K562 (cell line): ENCODE measurements at regions not wholly inside any gene's neighbourhood (a gene's known extent, or its start where the extent isn't known, plus 50 kb on each side); places are given as distances from the start of the nearest gene placed in this dataset.

Source experiments
- ATAC-seq: fragments of 200-7000 bp; cut with Tn5 transposase; 3 replicates; pipeline ENCODE4 v1.9.1; 2020; ENCODE audit warnings: moderate library complexity
- BruUV-seq: library from RNA; stranded (reverse); fragments of 400-500 nt; replicated peaks from 2 replicates; lab custom pipeline; 2021; lab: Mats Ljungman, UMichigan
- CTCF ChIA-PET: fragments of 300-600 bp; formaldehyde crosslinking; extraction: SDS; loops from one replicate; lab custom pipeline; 2021; ENCODE audit warnings: low intra/inter-chr PET ratio; lab: Yijun Ruan, JAX
- POLR2A ChIA-PET: fragments of 300-600, 350-650 bp; sonication (Branson Sonifier 250); formaldehyde crosslinking; extraction: SDS; loops from one replicate; lab custom pipeline; 2021; ENCODE audit warnings: antibody characterized with exemption, inconsistent platforms; lab: Yijun Ruan, JAX
- DNase-seq, 4 experiments: peaks; one replicate each; pipeline versions ENCODE4 v3.0.0 to v3.0.0-alpha.2; 2011 to 2018; ENCODE audit warnings: low spot score in 3 of 4, mixed read lengths in 3 of 4; ENCODE audit errors: extremely low read depth in 1 of 4
- FAIRE-seq: peaks from 2 replicates; lab custom pipeline; 2011; peaks lifted over from hg19 to GRCh38; lab: Jason Lieb, UNC
- H2AFZ ChIP-seq: 2 replicates; pipeline ENCODE4 v1.6.0; 2011; ENCODE audit warnings: low read depth, low read length, control low read depth, inconsistent platforms
- H3K27ac ChIP-seq: fragments of 200-600 bp; 3 replicates; pipeline ENCODE4 v1.8.0; 2011; ENCODE audit warnings: low read depth, mild to moderate bottlenecking, control low read depth, inconsistent platforms, low read length, moderate library complexity, mixed read lengths; ENCODE audit errors: extremely low read depth
- H3K27me3 ChIP-seq, 2 experiments: fragments of 300-600 bp in 1 of 2; 2 replicates in 1 of 2; 3 replicates in 1 of 2; pipeline versions ENCODE4 v1.6.0 to v1.8.0; 2011; ENCODE audit warnings: inconsistent platforms in 2 of 2, low read length in 2 of 2, mild to moderate bottlenecking in 1 of 2, mixed read lengths in 1 of 2, moderate library complexity in 1 of 2; ENCODE audit not compliant: control insufficient read depth in 2 of 2, insufficient read depth in 2 of 2
- H3K36me3 ChIP-seq: fragments of 300-600 bp; 3 replicates; pipeline ENCODE4 v1.8.0; 2011; ENCODE audit warnings: mild to moderate bottlenecking, low read length, inconsistent platforms; ENCODE audit not compliant: control insufficient read depth, insufficient read depth
- H3K4me1 ChIP-seq, 2 experiments: fragments of 200-600 bp in 1 of 2; replicated peaks in 1 of 2; 2 replicates in 1 of 2; 3 replicates in 1 of 2; pipeline versions ENCODE4 v1.5.1 to v1.8.0; 2011; ENCODE audit warnings: inconsistent platforms in 2 of 2, low read length in 2 of 2, mild to moderate bottlenecking in 1 of 2, mixed read lengths in 1 of 2, moderate library complexity in 1 of 2; ENCODE audit not compliant: control insufficient read depth in 2 of 2, insufficient read depth in 2 of 2
- H3K4me2 ChIP-seq: 2 replicates; pipeline ENCODE4 v1.6.1; 2011; ENCODE audit warnings: low read length, control low read depth, inconsistent platforms, mixed read lengths; ENCODE audit not compliant: insufficient read depth
- H3K4me3 ChIP-seq: fragments of 200-600 bp; sonication (generic), shearing (Covaris generic); 2 replicates; pipeline ENCODE4 v1.5.1; 2016; ENCODE audit warnings: control low read depth, inconsistent platforms
- H3K79me2 ChIP-seq: fragments of 200-600 bp; 3 replicates; pipeline ENCODE4 v1.8.0; 2011; ENCODE audit warnings: low read length, inconsistent platforms; ENCODE audit not compliant: control insufficient read depth, insufficient read depth
- H3K9ac ChIP-seq, 2 experiments: 2 replicates each; pipeline versions ENCODE4 v1.6.0 to v1.6.1; 2011; ENCODE audit warnings: low read depth in 2 of 2, low read length in 2 of 2, control low read depth in 1 of 2, inconsistent platforms in 1 of 2, mild to moderate bottlenecking in 1 of 2, mixed read lengths in 1 of 2; ENCODE audit not compliant: insufficient read depth in 1 of 2
- H3K9me1 ChIP-seq: one replicate; pipeline ENCODE4 v1.6.0; 2011; ENCODE audit warnings: inconsistent platforms, mild to moderate bottlenecking, low read length, moderate library complexity; ENCODE audit not compliant: control insufficient read depth, insufficient read depth
- H3K9me3 ChIP-seq: replicated peaks from 2 replicates; pipeline ENCODE4 v1.5.1; 2011; ENCODE audit warnings: low read depth, low read length, inconsistent platforms; ENCODE audit not compliant: control insufficient read depth, insufficient read depth
- H4K20me1 ChIP-seq: replicated peaks from 2 replicates; pipeline ENCODE4 v1.6.1; 2011; ENCODE audit warnings: low read length, inconsistent platforms, mixed read lengths; ENCODE audit not compliant: control insufficient read depth, insufficient read depth
- DLX4 ChIP-seq: fragments of 250-450 bp; sonication (Bioruptor Pico); IDR thresholded peaks from 2 replicates; pipeline ENCODE4 v1.6.1; 2021; ENCODE audit warnings: mild to moderate bottlenecking
- HES1 ChIP-seq: fragments of 450-650 bp; IDR thresholded peaks from 2 replicates; pipeline ENCODE4 v1.6.1; 2016; ENCODE audit warnings: low read depth, mild to moderate bottlenecking, moderate library complexity
- NELFE ChIP-seq: IDR thresholded peaks from 2 replicates; pipeline ENCODE4 v1.6.1; 2011; ENCODE audit warnings: mild to moderate bottlenecking; ENCODE audit not compliant: insufficient read depth, insufficient read length
- NFE2 ChIP-seq: IDR thresholded peaks from 2 replicates; pipeline ENCODE4 v1.6.1; 2014; ENCODE audit warnings: antibody characterized with exemption, low read depth
- PURB ChIP-seq: sonication (generic); formaldehyde crosslinking; IDR thresholded peaks from 2 replicates; pipeline ENCODE4 v1.9.0; 2021; ENCODE audit warnings: low read depth, mild to moderate bottlenecking, missing genetic modification reagents
- SOX6 ChIP-seq: fragments of 450-650 bp; IDR thresholded peaks from 2 replicates; pipeline ENCODE4 v1.6.1; 2014; ENCODE audit warnings: mild to moderate bottlenecking
- THRA ChIP-seq: fragments of 450-650 bp; IDR thresholded peaks from 2 replicates; pipeline ENCODE4 v1.6.1; 2017; ENCODE audit warnings: mild to moderate bottlenecking, moderate library complexity
- VEZF1 ChIP-seq: fragments of 200-800 bp; sonication (Bioruptor generic); IDR thresholded peaks from 2 replicates; pipeline ENCODE4 v1.6.1; 2017; ENCODE audit warnings: missing genetic modification characterization, missing compliant biosample characterization
- ZBTB49 ChIP-seq: sonication (generic); formaldehyde crosslinking; IDR thresholded peaks from 2 replicates; pipeline ENCODE4 v1.8.0; 2022; ENCODE audit warnings: missing genetic modification reagents, mild to moderate bottlenecking, borderline replicate concordance
- ZFX ChIP-seq: sonication (generic); formaldehyde crosslinking; IDR thresholded peaks from 2 replicates; pipeline ENCODE4 v1.8.0; 2022; ENCODE audit warnings: mild to moderate bottlenecking, missing genetic modification reagents, moderate library complexity
- ZNF146 ChIP-seq: IDR thresholded peaks from one replicate; pipeline ENCODE4 v1.6.1; 2018; ENCODE audit warnings: missing compliant biosample characterization; ENCODE audit not compliant: unreplicated experiment
- ZNF212 ChIP-seq: fragments of 450-650 bp; formaldehyde crosslinking; IDR thresholded peaks from 2 replicates; pipeline ENCODE4 v1.4.0; 2020; ENCODE audit warnings: mild to moderate bottlenecking
- ZNF280A ChIP-seq: fragments of 450-650 bp; IDR thresholded peaks from 2 replicates; pipeline ENCODE4 v1.6.1; 2018; ENCODE audit warnings: mild to moderate bottlenecking, low read depth; ENCODE audit not compliant: partially characterized antibody
- ZNF785 ChIP-seq: fragments of 250-450 bp; sonication (Bioruptor Pico); IDR thresholded peaks from 2 replicates; pipeline ENCODE4 v1.4.0; 2020; ENCODE audit warnings: mild to moderate bottlenecking
- WGBS: fragments of 100-300 bp; shearing (Covaris generic); methylation state at CpG from one replicate; pipeline ENCODE4 v1.1.6; 2016; ENCODE audit warnings: low coverage, mixed read lengths; ENCODE audit not compliant: insufficient coverage; ENCODE audit errors: missing lambda C conversion rate; 5-methylcytosine and 5-hydroxymethylcytosine counted together
- in situ Hi-C: fragments of 300-500 bp; cut with MboI; formaldehyde crosslinking; loops from 4 replicates; pipeline ENCODE4 v1.15.0; 2018; ENCODE audit warnings: inconsistent platforms, mixed read lengths
- intact Hi-C: fragments of 100-400 bp; cut with micrococcal nuclease; formaldehyde crosslinking; loops from 2 replicates; pipeline ENCODE4 v1.14.2; 2022

- Histone ChIP-seq H4K20me1 (peaks cover 6% of the 10 kb centered on the region), H3K9me1 (no peaks in the 10 kb centered on the region), H3K4me3 (no peak overlapping the region), H3K27ac (no peak overlapping the region), H3K9ac (0 out of 4 replicates have a peak overlapping the region, but pooled peaks of 1 of the 2 experiments have one; percentile 33), H3K27me3 (peaks cover 52 to 95% of the 10 kb centered on the region in 2 experiments), H3K4me2 (no peak overlapping the region), H3K79me2 (no peaks in the 10 kb centered on the region), H3K9me3 (no peaks in the 10 kb centered on the region), H3K36me3 (no peaks in the 10 kb centered on the region), H3K4me1 (peaks cover 0 to 13% of the 10 kb centered on the region in 2 experiments; a peak in 1 of 5 replicates), H2AFZ (no peak overlapping the region)
- 1% methylated on average over 6 of the region's 6 CpGs for WGBS
- DNase-seq (no peak), FAIRE-seq (no peak), ATAC-seq (no peak)
- in situ Hi-C loops (no loop called here), intact Hi-C loops (no loop called here)
- no TSS peak for BruUV-seq
- ChIA-PET CTCF (no interaction called here), POLR2A (interaction anchor here (2.0 kb wide), 1 partner anchor 15 kb away, joined by 9 read pairs; no protein-coding TSS in a partner anchor)
- TF ChIP-seq ZBTB49 (CRISPR knock-in tag) (no peak), HES1 (no peak), ZFX (CRISPR knock-in tag) (no peak), VEZF1 (CRISPR knock-in tag) (no peak), THRA (no peak), ZNF146 (CRISPR knock-in tag) (no peak), ZNF212 (CRISPR knock-in tag) (no peak), SOX6 (no peak), NFE2 (no peak), PURB (no peak), ZNF785 (CRISPR knock-in tag) (no peak), NELFE (no peak), DLX4 (CRISPR knock-in tag) (no peak), ZNF280A (no peak)
Observed at GRCh38 chr1:22258698-22259097, 115.8 kb upstream of the WNT4 start.
